H1 (cell line): ENCODE measurements at regions not wholly inside any gene's neighbourhood (a gene's known extent, or its start where the extent isn't known, plus 50 kb on each side); places are given as distances from the start of the nearest gene placed in this dataset.

ENCODE experiments used
- BCL11A ChIP-seq, 2 experiments: IDR thresholded peaks; one replicate each; pipeline ENCODE4 v1.6.1; 2011; ENCODE audit warnings: low read depth in 2 of 2, low read length in 2 of 2, mild to moderate bottlenecking in 2 of 2
- CHD7 ChIP-seq: fragments of 300-600 bp; sonication (generic); IDR thresholded peaks from 2 replicates; pipeline ENCODE4 v1.7.1; 2012; ENCODE audit warnings: low read length, moderate library complexity, mild to moderate bottlenecking, inconsistent platforms; ENCODE audit not compliant: insufficient replicate concordance
- E2F6 ChIP-seq: IDR thresholded peaks from 2 replicates; pipeline ENCODE4 v1.6.1; 2012; ENCODE audit warnings: inconsistent platforms
- HDAC6 ChIP-seq: IDR thresholded peaks from one replicate; pipeline ENCODE4 v1.7.1; 2012; ENCODE audit warnings: low read depth, mild to moderate bottlenecking, inconsistent platforms, low read length, moderate library complexity
- PHF8 ChIP-seq: fragments of 200-600 bp; sonication (generic); conservative IDR thresholded peaks from 2 replicates; pipeline ENCODE4 v1.7.1; 2012; ENCODE audit warnings: low read depth, mild to moderate bottlenecking, inconsistent platforms, low read length, moderate library complexity
- RNF2 ChIP-seq: fragments of 200-900, 300-1000 bp; sonication (generic); IDR thresholded peaks from 2 replicates; pipeline ENCODE4 v1.7.1; 2016; ENCODE audit warnings: borderline replicate concordance, low read depth, mild to moderate bottlenecking, antibody characterized with exemption, low read length; ENCODE audit not compliant: poor library complexity, severe bottlenecking; ENCODE audit errors: missing control alignments
- SIN3A ChIP-seq, 2 experiments: IDR thresholded peaks in 1 of 2; conservative IDR thresholded peaks in 1 of 2; 2 replicates each; pipeline ENCODE4 v1.6.1; 2011 to 2012; ENCODE audit warnings: low read length in 2 of 2, improper control_type of control experiment in 1 of 2, low read depth in 1 of 2, mild to moderate bottlenecking in 1 of 2

DNA sequence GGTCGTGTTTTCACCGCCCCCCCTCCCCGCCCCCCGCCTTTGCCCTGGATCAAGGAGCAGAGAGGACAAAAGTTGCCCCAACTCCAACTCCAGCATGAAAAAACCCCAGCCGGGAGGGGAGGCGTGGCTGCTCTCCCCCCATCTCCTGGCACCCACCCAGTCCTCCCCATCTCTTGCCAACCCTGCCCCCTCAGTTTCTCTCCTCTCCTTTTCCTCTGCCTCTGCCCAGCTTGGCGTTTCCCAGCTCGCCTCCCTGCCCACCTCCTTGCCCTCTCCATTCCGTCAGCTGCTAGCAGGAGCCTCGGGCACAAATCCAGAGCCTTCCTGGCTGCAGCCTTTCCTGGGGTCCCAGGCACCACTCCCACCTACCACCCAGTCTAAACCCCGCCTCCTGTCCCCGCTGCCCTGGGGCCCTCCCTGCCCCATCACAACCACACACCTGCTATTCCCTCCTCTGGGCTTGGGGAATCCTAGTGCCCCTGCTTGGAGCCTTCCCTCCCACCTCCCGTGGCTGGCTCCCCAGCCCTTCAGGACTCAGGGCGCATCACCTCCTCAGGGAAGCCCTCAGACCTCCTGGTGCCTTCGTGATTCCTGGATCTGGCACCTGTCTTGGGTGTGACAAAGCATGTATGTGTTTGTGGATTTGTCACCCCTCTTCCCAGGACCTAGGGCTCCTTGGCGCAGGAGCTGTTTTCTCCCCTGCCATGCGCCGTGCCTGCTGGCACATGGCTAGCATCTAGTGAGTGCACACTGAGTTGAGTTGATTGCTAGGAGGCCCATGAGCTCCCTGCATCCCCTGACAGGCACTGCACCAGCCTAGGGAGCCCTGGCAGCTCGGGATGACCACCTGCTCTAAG lies 209.1 kb downstream of the TFCP2L1 start (continued):
- no peak for TF ChIP-seq PHF8
- TF ChIP-seq SIN3A (conservative IDR thresholded peaks at IDR 0.05 in 1 of 2, IDR thresholded peaks at IDR 0.05 in 1 of 2; ENCODE audit: low read depth in 1 of 2, low read length in 2 of 2): 0 out of 4 replicates have a peak, but pooled peaks of 1 of the 2 experiments have one; percentile 28
- TF ChIP-seq CHD7: no peak
- no peak for TF ChIP-seq HDAC6
- 0 out of 2 replicates have a peak, but pooled peaks have one; percentile 10 for TF ChIP-seq E2F6
- TF ChIP-seq BCL11A (IDR thresholded peaks at IDR 0.05; ENCODE audit: low read depth in 2 of 2, low read length in 2 of 2): no peak
- no peak for TF ChIP-seq RNF2
